GM10266 (cell line): ENCODE measurements at regions not wholly inside any gene's neighbourhood (a gene's known extent, or its start where the extent isn't known, plus 50 kb on each side); places are given as distances from the start of the nearest gene placed in this dataset.

ENCODE experiments used
- DNase-seq: peaks from one replicate; pipeline ENCODE4 v3.0.0; 2012; ENCODE audit errors: extremely low spot score
- CTCF ChIP-seq: IDR thresholded peaks from 2 replicates; pipeline ENCODE4 v1.5.1; 2012; ENCODE audit warnings: mild to moderate bottlenecking, low read depth; ENCODE audit not compliant: control insufficient read depth, insufficient read depth; ENCODE audit errors: missing control alignments

GRCh38 chr2:8413589-8414135 is 268.2 kb upstream of the ID2 start:
- no peak for TF ChIP-seq CTCF
- DNase-seq = no peak

- no peak for DNase-seq
Observed at GRCh38 chr2:8414946-8415879, 266.6 kb upstream of the ID2 start.

GRCh38 chr2:8416001-8416571 is 265.8 kb upstream of the ID2 start:
- no peak for DNase-seq

More at GRCh38 chr2:8414946-8415879, 266.6 kb upstream of the ID2 start:
- TF ChIP-seq CTCF = no peak

GRCh38 chr2:8416849-8417832 is 264.7 kb upstream of the ID2 start:
- no peak for DNase-seq
- no peak for TF ChIP-seq CTCF

More at GRCh38 chr2:8416001-8416571, 265.8 kb upstream of the ID2 start:
- TF ChIP-seq CTCF = no peak

GRCh38 chr2:8418721-8419120 is 263.1 kb upstream of the ID2 start:
- TF ChIP-seq CTCF = no peak
- DNase-seq = no peak

GRCh38 chr2:8421658-8422449 is 260.0 kb upstream of the ID2 start:
- peak; percentile 69 for DNase-seq
- peak; percentile 45 for TF ChIP-seq CTCF
